ENCODE measurements at regions not wholly inside any gene's neighbourhood (a gene's known extent, or its start where the extent isn't known, plus 50 kb on each side); places are given as distances from the start of the nearest gene placed in this dataset.

DNA sequence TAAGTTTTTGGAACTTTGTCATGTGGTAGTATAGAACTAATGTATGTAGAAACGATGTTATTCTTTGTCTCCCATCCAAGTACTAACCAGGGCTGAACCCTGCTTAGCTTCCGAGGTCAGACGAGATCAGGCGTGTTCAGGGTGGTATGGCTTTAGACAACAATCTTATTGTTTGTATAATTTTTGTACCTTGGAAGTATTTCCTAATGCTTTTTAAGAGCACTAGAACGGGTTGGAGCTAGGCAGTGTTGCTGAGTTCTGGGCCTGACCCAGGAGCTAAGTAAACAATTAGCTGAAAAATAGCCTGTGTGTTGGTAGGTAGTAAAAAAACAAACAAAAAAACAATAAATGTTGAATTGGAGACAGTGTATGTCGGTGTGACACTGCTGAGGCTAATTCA lies 244.3 kb downstream of the EMP1 start:
- TF ChIP-seq CTCF (IDR thresholded peaks at IDR 0.05; ENCODE audit: poor library complexity) (no peak), EZH2phosphoT487 (IDR thresholded peaks at IDR 0.05; ENCODE audit: low read depth, severe bottlenecking, unreplicated experiment) (no peak), EZH2 (IDR thresholded peaks at IDR 0.05; ENCODE audit: borderline replicate concordance) (no peak)
